GM23338 (cell line): ENCODE measurements at regions not wholly inside any gene's neighbourhood (a gene's known extent, or its start where the extent isn't known, plus 50 kb on each side); places are given as distances from the start of the nearest gene placed in this dataset.

Experiments used
- ATAC-seq: fragments of 200-7000 bp; cut with Tn5 transposase; 3 replicates; pipeline ENCODE4 v1.9.1; 2020
- DNase-seq: peaks from one replicate; pipeline ENCODE4 v3.0.0-alpha.2; 2015; ENCODE audit warnings: low spot score
- H2AFZ ChIP-seq: fragments of 200-600 bp; sonication (generic); 2 replicates; pipeline ENCODE4 v1.8.0; 2016; ENCODE audit warnings: antibody characterized with exemption, mild to moderate bottlenecking, moderate library complexity
- H3F3A ChIP-seq: fragments of 200-600 bp; sonication (generic); replicated peaks from 2 replicates; pipeline ENCODE4 v1.8.0; 2017; ENCODE audit warnings: antibody characterized with exemption, mixed run types, low read depth
- H3K27ac ChIP-seq: fragments of 200-600 bp; sonication (generic); 2 replicates; pipeline ENCODE4 v1.6.1; 2016; ENCODE audit warnings: low read depth
- H3K27me3 ChIP-seq: fragments of 200-600 bp; sonication (generic); 2 replicates; pipeline ENCODE4 v1.8.0; 2016; ENCODE audit warnings: mild to moderate bottlenecking, mixed run types, moderate library complexity; ENCODE audit not compliant: insufficient read depth
- H3K36me3 ChIP-seq: fragments of 200-600 bp; sonication (generic); 2 replicates; pipeline ENCODE4 v1.8.0; 2016; ENCODE audit warnings: mild to moderate bottlenecking; ENCODE audit not compliant: insufficient read depth
- H3K4me1 ChIP-seq: fragments of 200-600 bp; sonication (generic); 2 replicates; pipeline ENCODE4 v1.8.0; 2016; ENCODE audit warnings: mild to moderate bottlenecking, moderate library complexity; ENCODE audit not compliant: insufficient read depth
- H3K4me2 ChIP-seq: fragments of 200-600 bp; sonication (generic); 2 replicates; pipeline ENCODE4 v1.7.1; 2017; ENCODE audit warnings: mixed run types
- H3K4me3 ChIP-seq: fragments of 200-600 bp; sonication (generic); 2 replicates; pipeline ENCODE4 v1.6.1; 2016; ENCODE audit warnings: mixed run types
- H3K79me2 ChIP-seq: fragments of 200-600 bp; sonication (generic); replicated peaks from 2 replicates; pipeline ENCODE4 v1.8.0; 2017; ENCODE audit warnings: mild to moderate bottlenecking; ENCODE audit not compliant: insufficient read depth
- H3K9me2 ChIP-seq: fragments of 200-600 bp; sonication (generic); 2 replicates; pipeline ENCODE4 v1.8.0; 2017; ENCODE audit not compliant: insufficient read depth
- H4K20me1 ChIP-seq: fragments of 200-600 bp; sonication (generic); replicated peaks from 2 replicates; pipeline ENCODE4 v1.8.0; 2017; ENCODE audit warnings: mild to moderate bottlenecking; ENCODE audit not compliant: insufficient read depth
- H3K27ac Mint-ChIP-seq: 2 replicates; pipeline ENCODE4 v1.8.0; 2020; ENCODE audit warnings: inconsistent platforms, mild to moderate bottlenecking, moderate library complexity, mixed read lengths
- H3K27me3 Mint-ChIP-seq: 3 replicates; pipeline ENCODE4 v1.8.0; 2022; ENCODE audit warnings: low read depth, mild to moderate bottlenecking, moderate library complexity, mixed read lengths, inconsistent platforms; ENCODE audit not compliant: insufficient read depth, poor library complexity
- H3K36me3 Mint-ChIP-seq: 3 replicates; pipeline ENCODE4 v1.8.0; 2021; ENCODE audit warnings: low read depth, mild to moderate bottlenecking, inconsistent platforms, moderate library complexity, mixed read lengths
- H3K4me1 Mint-ChIP-seq: 3 replicates; pipeline ENCODE4 v1.8.0; 2020; ENCODE audit warnings: mild to moderate bottlenecking, inconsistent platforms, mixed read lengths
- H3K4me3 Mint-ChIP-seq: 3 replicates; pipeline ENCODE4 v1.8.0; 2021; ENCODE audit warnings: moderate library complexity, mild to moderate bottlenecking, inconsistent platforms, mixed read lengths
- H3K9me3 Mint-ChIP-seq: 3 replicates; pipeline ENCODE4 v1.8.0; 2020; ENCODE audit warnings: moderate library complexity, mild to moderate bottlenecking, inconsistent platforms, mixed read lengths
- CREB1 ChIP-seq: fragments of 250-450 bp; sonication (Bioruptor Pico); IDR thresholded peaks from 2 replicates; pipeline ENCODE4 v1.5.0; 2020; ENCODE audit warnings: low read depth, mild to moderate bottlenecking, moderate library complexity
- CTCF ChIP-seq, 2 experiments: fragments of 200-600 bp in 1 of 2; sonication (generic) in 1 of 2; conservative IDR thresholded peaks; 2 replicates each; pipeline versions ENCODE4 v1.5.1 to v1.6.1; 2016 to 2017; ENCODE audit warnings: antibody characterized with exemption in 2 of 2, low read depth in 2 of 2, mild to moderate bottlenecking in 2 of 2, moderate library complexity in 1 of 2
- ETS1 ChIP-seq: IDR thresholded peaks from 2 replicates; pipeline ENCODE4 v1.6.1; 2016; ENCODE audit warnings: antibody characterized with exemption
- EZH2phosphoT487 ChIP-seq: fragments of 200-600 bp; sonication (generic); IDR thresholded peaks from one replicate; pipeline ENCODE4 v1.8.1; 2018; ENCODE audit warnings: antibody characterized with exemption; ENCODE audit not compliant: unreplicated experiment
- NANOG ChIP-seq: IDR thresholded peaks from 2 replicates; pipeline ENCODE4 v1.6.1; 2016; ENCODE audit warnings: antibody characterized with exemption, borderline replicate concordance
- POLR2AphosphoS5 ChIP-seq: IDR thresholded peaks from 2 replicates; pipeline ENCODE4 v1.6.1; 2016; ENCODE audit warnings: antibody characterized with exemption, low read depth
- ZNF114 ChIP-seq: fragments of 250-450 bp; sonication (Bioruptor Pico); IDR thresholded peaks from 2 replicates; pipeline ENCODE4 v1.5.0; 2020; ENCODE audit warnings: mild to moderate bottlenecking, moderate library complexity
- ZNF331 ChIP-seq: fragments of 250-450 bp; sonication (Bioruptor Pico); IDR thresholded peaks from 2 replicates; pipeline ENCODE4 v1.5.0; 2020; ENCODE audit warnings: low read depth, mild to moderate bottlenecking, moderate library complexity
- ZNF462 ChIP-seq: fragments of 250-450 bp; sonication (Bioruptor Pico); IDR thresholded peaks from 2 replicates; pipeline ENCODE4 v1.5.0; 2020; ENCODE audit warnings: mild to moderate bottlenecking, moderate library complexity
- TF ChIP-seq, protein P1 (sequence below): IDR thresholded peaks from one replicate; pipeline ENCODE4 v1.6.1; 2018; ENCODE audit warnings: antibody characterized with exemption; ENCODE audit not compliant: unreplicated experiment

DNA sequence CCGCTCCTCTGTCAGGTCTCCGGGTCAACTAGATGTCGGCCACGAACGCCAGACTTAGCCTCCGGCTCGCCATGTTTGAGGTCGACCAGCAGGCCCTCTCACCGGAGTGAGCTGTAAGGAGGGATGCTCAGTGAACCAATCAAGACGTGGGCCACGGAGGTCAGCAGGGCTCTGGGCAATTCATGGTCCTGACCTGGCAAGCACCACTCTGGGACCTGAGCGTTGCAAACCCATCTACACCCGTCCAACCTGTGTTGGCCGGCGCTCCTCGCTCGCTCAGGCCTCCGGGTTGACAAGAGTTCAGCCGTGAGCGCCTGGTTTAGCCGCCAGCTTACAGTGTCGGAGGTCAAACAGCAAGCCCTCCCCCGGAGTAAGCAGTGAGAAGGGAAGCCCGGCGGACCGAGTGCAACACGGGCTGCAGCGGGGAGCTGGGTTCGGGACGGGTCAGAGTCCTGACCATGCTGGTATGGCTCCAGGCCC is 1361.9 kb downstream of the UQCRFS1 start:
- H4K20me1 ChIP-seq = no peaks in the 10 kb centered on the region
- TF ChIP-seq ZNF462 (CRISPR knock-in tag) = no peak
- TF ChIP-seq ZNF331 (CRISPR knock-in tag) = no peak
- TF ChIP-seq CTCF (conservative IDR thresholded peaks at IDR 0.05; ENCODE audit: low read depth in 2 of 2) = no peak
- TF ChIP-seq, protein P1, sequence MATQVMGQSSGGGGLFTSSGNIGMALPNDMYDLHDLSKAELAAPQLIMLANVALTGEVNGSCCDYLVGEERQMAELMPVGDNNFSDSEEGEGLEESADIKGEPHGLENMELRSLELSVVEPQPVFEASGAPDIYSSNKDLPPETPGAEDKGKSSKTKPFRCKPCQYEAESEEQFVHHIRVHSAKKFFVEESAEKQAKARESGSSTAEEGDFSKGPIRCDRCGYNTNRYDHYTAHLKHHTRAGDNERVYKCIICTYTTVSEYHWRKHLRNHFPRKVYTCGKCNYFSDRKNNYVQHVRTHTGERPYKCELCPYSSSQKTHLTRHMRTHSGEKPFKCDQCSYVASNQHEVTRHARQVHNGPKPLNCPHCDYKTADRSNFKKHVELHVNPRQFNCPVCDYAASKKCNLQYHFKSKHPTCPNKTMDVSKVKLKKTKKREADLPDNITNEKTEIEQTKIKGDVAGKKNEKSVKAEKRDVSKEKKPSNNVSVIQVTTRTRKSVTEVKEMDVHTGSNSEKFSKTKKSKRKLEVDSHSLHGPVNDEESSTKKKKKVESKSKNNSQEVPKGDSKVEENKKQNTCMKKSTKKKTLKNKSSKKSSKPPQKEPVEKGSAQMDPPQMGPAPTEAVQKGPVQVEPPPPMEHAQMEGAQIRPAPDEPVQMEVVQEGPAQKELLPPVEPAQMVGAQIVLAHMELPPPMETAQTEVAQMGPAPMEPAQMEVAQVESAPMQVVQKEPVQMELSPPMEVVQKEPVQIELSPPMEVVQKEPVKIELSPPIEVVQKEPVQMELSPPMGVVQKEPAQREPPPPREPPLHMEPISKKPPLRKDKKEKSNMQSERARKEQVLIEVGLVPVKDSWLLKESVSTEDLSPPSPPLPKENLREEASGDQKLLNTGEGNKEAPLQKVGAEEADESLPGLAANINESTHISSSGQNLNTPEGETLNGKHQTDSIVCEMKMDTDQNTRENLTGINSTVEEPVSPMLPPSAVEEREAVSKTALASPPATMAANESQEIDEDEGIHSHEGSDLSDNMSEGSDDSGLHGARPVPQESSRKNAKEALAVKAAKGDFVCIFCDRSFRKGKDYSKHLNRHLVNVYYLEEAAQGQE = no peak
- no peak for TF ChIP-seq ZNF114 (CRISPR knock-in tag)
- TF ChIP-seq POLR2AphosphoS5 = no peak
- TF ChIP-seq CREB1 = no peak
- no peak for TF ChIP-seq ETS1
- no peak for TF ChIP-seq EZH2phosphoT487
- no peak for TF ChIP-seq NANOG
- Mint-ChIP-seq H3K27ac (no peak overlapping the region), H3K27me3 (no peaks in the 10 kb centered on the region), H3K4me1 (no peaks in the 10 kb centered on the region), H3K9me3 (peaks cover 100% of the 10 kb centered on the region), H3K36me3 (peaks cover 49% of the 10 kb centered on the region), H3K4me3 (no peak overlapping the region)
- no peaks in the 10 kb centered on the region for H3F3A ChIP-seq
- no peaks in the 10 kb centered on the region for H3K9me2 ChIP-seq
- H3K27ac ChIP-seq = no peak overlapping the region
- H3K4me2 ChIP-seq = no peak overlapping the region
- H3K36me3 ChIP-seq = no peaks in the 10 kb centered on the region; the same call in 1 of the 2 replicates
- no peaks in the 10 kb centered on the region for H3K27me3 ChIP-seq
- no peak for ATAC-seq
- no peak overlapping the region for H3K4me3 ChIP-seq
- DNase-seq = no peak
- H3K4me1 ChIP-seq = no peaks in the 10 kb centered on the region
- H2AFZ ChIP-seq = no peak overlapping the region
- H3K79me2 ChIP-seq = no peaks in the 10 kb centered on the region
